Transverse colon (tissue), 4 donors: ENCODE measurements at regions not wholly inside any gene's neighbourhood (a gene's known extent, or its start where the extent isn't known, plus 50 kb on each side); places are given as distances from the start of the nearest gene placed in this dataset.

Experiments
- DNase-seq: peaks from one replicate; pipeline ENCODE4 v3.0.0-alpha.2; 2019
- H3K27ac ChIP-seq, 4 donors: fragments of 200-600 bp; sonication (generic); 2 replicates each; pipeline ENCODE4 v1.5.1; 2016 to 2018; ENCODE audit warnings: inconsistent platforms in 4 of 4
- H3K27me3 ChIP-seq: fragments of 200-600 bp; sonication (generic); 2 replicates; pipeline ENCODE4 v1.5.1; 2017; ENCODE audit warnings: inconsistent platforms
- H3K36me3 ChIP-seq, 4 donors: fragments of 200-600 bp; sonication (generic); 2 replicates each; pipeline ENCODE4 v1.5.1; 2017 to 2019; ENCODE audit warnings: inconsistent platforms in 4 of 4
- H3K4me1 ChIP-seq, 4 donors: fragments of 200-600 bp; sonication (generic); 2 replicates each; pipeline ENCODE4 v1.5.1; 2017 to 2020; ENCODE audit warnings: inconsistent platforms in 4 of 4
- H3K4me3 ChIP-seq, 4 donors: fragments of 200-600 bp; sonication (generic); 1 replicate in 1 of 4; 2 replicates in 3 of 4; pipeline versions ENCODE4 v1.5.1 to v1.6.1; 2017 to 2019; ENCODE audit warnings: inconsistent platforms in 4 of 4
- H3K9me3 ChIP-seq, 2 donors: fragments of 200-600 bp; sonication (generic); 2 replicates each; pipeline ENCODE4 v1.5.1; 2017 to 2019; ENCODE audit warnings: inconsistent platforms in 2 of 2
- EP300 ChIP-seq: sonication (generic); formaldehyde crosslinking; IDR thresholded peaks from one replicate; pipeline ENCODE4 v1.6.1; 2017; ENCODE audit warnings: antibody characterized with exemption, low read depth
- POLR2A ChIP-seq: fragments of 450-650 bp; IDR thresholded peaks from one replicate; pipeline ENCODE4 v1.6.1; 2016; ENCODE audit warnings: antibody characterized with exemption, mild to moderate bottlenecking, moderate library complexity
- POLR2AphosphoS5 ChIP-seq, 3 donors: sonication (generic); formaldehyde crosslinking; IDR thresholded peaks; one replicate each; pipeline ENCODE4 v1.6.1; 2016; ENCODE audit warnings: antibody characterized with exemption in 3 of 3
- WGBS, 2 donors: methylation state at CpG; one replicate each; pipeline ENCODE4 v1.1.5; 2018; ENCODE audit warnings: low coverage in 1 of 2; 5-methylcytosine and 5-hydroxymethylcytosine counted together
- in situ Hi-C, 4 donors: fragments of 200-750 bp; cut with MboI; loops; one replicate each; pipeline versions ENCODE4 v1.15.0 to v1.15.1; 2017; ENCODE audit warnings: low sequenced_read_pairs in 3 of 4, low pct_ligation_motif_present in 1 of 4, low pct_unique_long_range_greater_than_20kb in 1 of 4
- intact Hi-C: fragments of 100-400 bp; cut with DNase I; formaldehyde crosslinking; loops from one replicate; pipeline ENCODE4 v1.15.1; 2023; ENCODE audit warnings: low total_unique reads
- TF ChIP-seq, protein P1 (sequence below), 5 experiments: fragments of 200-600 bp in 3 of 5; fragments of 450-650 bp in 2 of 5; sonication (generic) in 3 of 5; IDR thresholded peaks; 1 replicate in 2 of 5; 2 replicates in 3 of 5; pipeline ENCODE4 v1.5.1; 2016 to 2017; ENCODE audit warnings: antibody characterized with exemption in 5 of 5, inconsistent platforms in 3 of 5, mild to moderate bottlenecking in 2 of 5, moderate library complexity in 1 of 5

- H3K36me3 ChIP-seq, result no peaks in the 10 kb centered on the region
- no peak overlapping the region for H3K27ac ChIP-seq
- H3K9me3 ChIP-seq, result no peaks in the 10 kb centered on the region
- TF ChIP-seq POLR2A (no peak), EP300 (no peak), POLR2AphosphoS5 (IDR thresholded peaks at IDR 0.05) (no peak)
- TF ChIP-seq, protein P1, sequence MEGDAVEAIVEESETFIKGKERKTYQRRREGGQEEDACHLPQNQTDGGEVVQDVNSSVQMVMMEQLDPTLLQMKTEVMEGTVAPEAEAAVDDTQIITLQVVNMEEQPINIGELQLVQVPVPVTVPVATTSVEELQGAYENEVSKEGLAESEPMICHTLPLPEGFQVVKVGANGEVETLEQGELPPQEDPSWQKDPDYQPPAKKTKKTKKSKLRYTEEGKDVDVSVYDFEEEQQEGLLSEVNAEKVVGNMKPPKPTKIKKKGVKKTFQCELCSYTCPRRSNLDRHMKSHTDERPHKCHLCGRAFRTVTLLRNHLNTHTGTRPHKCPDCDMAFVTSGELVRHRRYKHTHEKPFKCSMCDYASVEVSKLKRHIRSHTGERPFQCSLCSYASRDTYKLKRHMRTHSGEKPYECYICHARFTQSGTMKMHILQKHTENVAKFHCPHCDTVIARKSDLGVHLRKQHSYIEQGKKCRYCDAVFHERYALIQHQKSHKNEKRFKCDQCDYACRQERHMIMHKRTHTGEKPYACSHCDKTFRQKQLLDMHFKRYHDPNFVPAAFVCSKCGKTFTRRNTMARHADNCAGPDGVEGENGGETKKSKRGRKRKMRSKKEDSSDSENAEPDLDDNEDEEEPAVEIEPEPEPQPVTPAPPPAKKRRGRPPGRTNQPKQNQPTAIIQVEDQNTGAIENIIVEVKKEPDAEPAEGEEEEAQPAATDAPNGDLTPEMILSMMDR (IDR thresholded peaks at IDR 0.05), result no peak
- 59% methylated on average over 3 of the region's 3 CpGs for WGBS, 2 donors
- H3K4me3 ChIP-seq, result no peak overlapping the region
- no peaks in the 10 kb centered on the region for H3K27me3 ChIP-seq
- DNase-seq, result no peak
- intact Hi-C loops (no loop called here), in situ Hi-C loops (no loop called here)
- no peaks in the 10 kb centered on the region for H3K4me1 ChIP-seq
These were observed 630.5 kb downstream of the ANXA1 start for GRCh38 chr9:73782166-73782565.

DNA sequence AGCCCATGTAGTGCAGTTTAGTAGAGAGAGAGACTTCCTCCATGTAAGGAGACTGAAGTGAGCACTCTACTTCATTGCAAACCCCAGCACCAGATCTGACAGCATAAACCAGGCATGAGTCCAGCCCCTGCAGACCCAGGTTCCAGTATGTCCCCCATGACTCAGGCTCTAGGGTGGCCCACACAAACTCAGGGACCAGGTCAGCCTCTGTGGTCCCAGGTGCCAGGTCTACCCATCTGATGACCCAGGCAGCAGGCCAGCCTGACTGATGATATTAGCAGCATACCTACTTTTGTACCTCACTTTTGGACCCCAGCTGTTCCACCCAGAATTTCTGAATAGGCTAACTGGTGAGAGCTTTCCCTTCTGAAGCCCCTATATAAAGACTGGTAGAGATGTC is 647.8 kb downstream of the ANXA1 start:
- Histone ChIP-seq H3K27ac (no peak overlapping the region), H3K9me3 (no peaks in the 10 kb centered on the region), H3K4me3 (no peak overlapping the region), H3K4me1 (no peaks in the 10 kb centered on the region), H3K27me3 (no peaks in the 10 kb centered on the region), H3K36me3 (no peaks in the 10 kb centered on the region)
- DNase-seq, result no peak
- TF ChIP-seq POLR2A (no peak), EP300 (no peak), POLR2AphosphoS5 (IDR thresholded peaks at IDR 0.05) (no peak)
- TF ChIP-seq, protein P1 (IDR thresholded peaks at IDR 0.05), result no peak
- intact Hi-C loops, result no loop called here
- in situ Hi-C loops, result no loop called here

GRCh38 chr9:73805111-73805510 is 653.4 kb downstream of the ANXA1 start:
- no peaks in the 10 kb centered on the region for H3K9me3 ChIP-seq
- H3K4me3 ChIP-seq, result no peak overlapping the region
- no peak for TF ChIP-seq EP300
- TF ChIP-seq POLR2A, result no peak
- TF ChIP-seq, protein P1 (IDR thresholded peaks at IDR 0.05), result no peak
- TF ChIP-seq POLR2AphosphoS5 (IDR thresholded peaks at IDR 0.05), result no peak
- in situ Hi-C loops (no loop called here), intact Hi-C loops (no loop called here)
- H3K27me3 ChIP-seq, result no peaks in the 10 kb centered on the region
- DNase-seq, result no peak
- no peak overlapping the region for H3K27ac ChIP-seq
- WGBS, 2 donors, result 77 to 88% methylated on average over 2 of the region's 2 CpGs
- H3K4me1 ChIP-seq, result no peaks in the 10 kb centered on the region
- no peaks in the 10 kb centered on the region for H3K36me3 ChIP-seq

- no peak for DNase-seq
- 56 to 67% methylated on average over 1 of the region's 1 CpG for WGBS, 2 donors
These were observed 654.3 kb downstream of the ANXA1 start for GRCh38 chr9:73805853-73806458.

More at GRCh38 chr9:73805853-73806458, 654.3 kb downstream of the ANXA1 start:
- H3K27ac ChIP-seq, result no peak overlapping the region
- intact Hi-C loops, result no loop called here
- H3K4me1 ChIP-seq, result no peaks in the 10 kb centered on the region
- no peak for TF ChIP-seq EP300
- TF ChIP-seq POLR2AphosphoS5 (IDR thresholded peaks at IDR 0.05), result no peak
- TF ChIP-seq, protein P1 (IDR thresholded peaks at IDR 0.05), result no peak
- TF ChIP-seq POLR2A, result no peak
- no peaks in the 10 kb centered on the region for H3K9me3 ChIP-seq
- no peaks in the 10 kb centered on the region for H3K27me3 ChIP-seq
- in situ Hi-C loops, result no loop called here
- H3K36me3 ChIP-seq, result no peaks in the 10 kb centered on the region
- no peak overlapping the region for H3K4me3 ChIP-seq
